Endometrium (tissue), 2 donors: ENCODE measurements at regions not wholly inside any gene's neighbourhood (a gene's known extent, or its start where the extent isn't known, plus 50 kb on each side); places are given as distances from the start of the nearest gene placed in this dataset.
A peak's percentile ranks its signal among the peaks of the same experiment; 100 is the strongest.
"Not testable (repeated sequence)": the region's sequence is repeated elsewhere in the genome, so short reads cannot be mapped to it uniquely, and the experiment has no call there.

Source experiments
- FAIRE-seq: peaks from 2 replicates; lab custom pipeline; 2012; peaks lifted over from hg19 to GRCh38; lab: Jason Lieb, UNC
- donor health status: control.
- donor health status: control.

DNA sequence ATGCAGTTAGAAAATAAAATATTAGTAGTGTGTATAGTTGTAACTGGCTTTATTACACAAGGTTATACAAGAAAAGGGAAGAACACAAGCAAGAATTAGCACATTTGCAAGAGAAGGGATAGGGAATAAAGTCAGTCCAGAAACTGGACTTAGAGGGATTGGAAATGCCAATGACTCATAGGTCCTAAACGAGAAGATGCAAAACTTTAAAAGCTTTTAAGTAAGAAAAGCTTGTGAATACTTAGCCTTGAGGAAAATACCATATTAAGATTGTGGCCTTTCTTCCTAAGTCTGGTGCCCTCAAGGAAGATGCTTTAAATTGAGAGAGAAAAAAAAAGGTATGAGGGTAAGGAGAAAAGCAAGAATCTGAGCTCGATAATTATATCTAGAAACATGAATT, 102.3 kb upstream of the MCHR2 start:
- FAIRE-seq: no peak

DNA sequence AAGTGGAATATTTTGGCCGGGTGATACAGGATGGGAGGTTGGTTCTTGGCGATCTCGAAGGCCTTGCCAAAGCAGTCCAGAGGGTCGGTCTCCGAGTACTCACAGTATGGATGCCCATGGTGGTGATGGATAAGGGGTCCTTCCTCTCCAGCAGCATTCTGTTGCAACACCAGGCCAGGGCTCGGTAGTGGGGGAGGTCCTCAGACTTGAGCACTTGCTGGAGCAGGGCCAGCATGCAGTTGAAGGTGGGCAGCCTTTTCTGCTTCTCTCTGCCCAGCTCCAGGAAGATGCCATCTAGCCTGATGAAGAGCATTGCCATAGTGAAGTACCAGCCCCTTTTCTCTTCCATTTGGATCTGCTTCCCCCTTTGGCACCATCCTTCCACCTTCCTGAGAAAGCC, 99.4 kb upstream of the MCHR2 start:
- FAIRE-seq: no peak

DNA sequence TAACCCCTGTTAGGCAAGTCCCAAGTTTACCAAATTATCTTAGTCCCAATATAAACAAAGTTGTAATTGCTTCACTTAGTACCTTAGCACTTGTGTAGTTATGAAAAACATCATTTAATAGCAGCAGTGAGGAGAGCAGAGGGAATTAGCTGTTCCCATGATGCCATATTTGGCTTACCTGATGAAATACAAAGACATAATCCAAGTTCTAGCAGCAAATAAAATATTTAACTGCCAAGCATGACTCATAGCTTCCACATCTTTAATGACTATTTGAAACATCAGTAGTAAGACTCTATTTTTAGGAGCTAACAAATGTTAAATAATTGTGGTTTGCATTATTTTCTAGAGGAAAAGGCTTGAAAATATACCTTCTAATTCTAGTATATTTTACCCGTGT, 94.0 kb upstream of the MCHR2 start:
- no peak for FAIRE-seq

DNA sequence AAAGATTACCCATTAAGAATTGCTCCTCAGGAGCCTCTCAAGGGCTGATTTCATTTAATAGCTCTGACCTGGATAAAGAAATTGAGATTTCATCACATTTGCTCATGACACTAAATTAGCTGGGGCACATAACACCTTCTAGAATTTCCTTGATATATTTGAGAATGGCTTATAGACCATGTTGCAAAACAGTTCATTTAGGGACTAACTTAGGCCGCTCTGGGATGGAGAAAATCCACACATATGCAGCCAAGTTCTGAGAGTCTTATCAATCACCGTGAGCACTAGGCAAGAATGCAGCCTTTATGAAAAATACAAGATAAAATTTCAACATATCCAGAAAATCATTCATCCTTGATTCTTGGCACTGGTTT, 91.0 kb upstream of the MCHR2 start:
- FAIRE-seq: no peak

DNA sequence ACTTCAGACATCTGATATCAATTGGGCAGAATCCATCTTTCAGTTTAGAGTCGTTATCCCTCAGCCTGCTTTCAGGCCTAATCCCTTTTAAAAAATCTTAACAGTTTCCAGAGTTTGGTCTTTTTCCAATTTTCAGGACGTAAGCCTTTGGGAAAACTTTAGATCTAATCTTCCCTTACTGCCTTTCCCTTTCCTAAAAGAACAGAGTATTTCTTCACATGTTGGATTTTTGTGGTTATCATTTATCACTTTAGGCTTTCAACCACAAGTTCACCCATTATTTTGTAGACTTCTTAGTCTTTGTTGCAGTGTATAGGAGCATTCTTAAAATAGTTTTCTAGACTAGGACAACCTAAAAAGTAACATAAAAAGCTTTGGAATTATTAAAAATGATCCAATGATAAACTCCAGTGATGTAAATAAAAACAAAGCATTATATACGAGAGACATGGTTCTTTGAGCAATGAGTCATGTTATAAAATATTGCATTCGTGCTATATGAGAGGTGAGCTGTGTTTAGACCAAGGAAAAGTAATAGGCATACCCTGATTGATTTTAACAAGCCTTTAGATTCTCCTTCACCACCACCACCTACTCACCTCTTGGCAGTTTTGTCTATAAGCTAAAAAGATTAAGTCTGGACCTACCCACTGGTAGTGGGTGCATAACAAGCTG, 90.4 kb upstream of the MCHR2 start:
- peak; percentile 15 for FAIRE-seq

DNA sequence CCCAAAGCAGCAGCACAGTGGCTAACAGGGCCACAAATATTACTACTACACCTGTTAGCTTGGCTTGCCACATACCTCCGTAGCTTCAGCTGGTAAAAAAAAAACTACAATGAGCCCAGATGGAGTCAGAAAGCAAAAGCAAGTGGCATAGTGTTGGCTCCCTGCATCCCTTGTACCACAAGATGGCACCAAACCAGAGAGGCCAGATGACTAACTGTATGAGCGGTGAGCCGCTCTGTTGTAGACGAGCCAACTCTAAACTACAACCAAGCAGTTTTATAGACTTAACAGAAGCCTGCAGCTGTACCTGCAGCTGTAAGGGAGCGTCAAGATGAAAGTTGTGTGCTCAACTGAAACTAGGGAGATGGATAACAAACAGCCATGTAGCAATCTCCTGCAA, 84.5 kb upstream of the MCHR2 start:
- no peak for FAIRE-seq

DNA sequence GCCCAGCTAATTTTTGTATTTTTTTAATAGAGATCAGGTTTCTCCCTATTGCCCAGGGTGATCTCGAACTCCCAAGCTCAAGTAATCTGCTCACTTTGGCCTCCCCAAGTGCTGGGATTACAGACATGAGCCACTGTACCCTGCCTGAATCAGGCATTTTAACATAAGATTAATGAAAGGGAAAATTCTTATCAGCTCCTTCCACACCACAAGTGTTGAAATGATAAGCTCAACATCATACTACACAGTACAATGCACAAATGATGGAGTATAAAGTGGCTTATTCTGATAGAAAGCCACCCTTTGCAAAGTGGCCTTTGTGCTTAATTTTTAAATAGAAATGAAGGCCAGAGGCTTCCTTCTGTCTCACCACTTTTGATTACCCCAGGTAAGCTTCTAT, 71.3 kb upstream of the MCHR2 start:
- FAIRE-seq: no peak

DNA sequence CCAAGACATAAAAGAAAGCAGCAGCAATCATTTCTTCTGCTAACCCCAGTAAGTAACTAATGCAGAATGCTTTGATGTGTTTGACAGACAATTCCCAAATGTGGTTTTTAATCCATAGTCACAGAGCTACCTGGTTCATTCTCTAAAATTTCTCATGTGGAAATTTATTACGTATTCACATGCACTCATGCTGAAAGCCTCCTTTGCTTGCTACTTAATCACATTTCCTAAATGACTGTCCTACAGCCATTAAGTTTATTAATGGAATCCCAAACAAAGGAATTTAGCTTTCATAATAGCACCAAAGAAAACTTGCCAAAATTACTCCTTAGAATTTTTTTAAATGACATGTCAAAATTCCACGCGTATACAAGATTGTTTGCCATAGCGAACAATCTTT, 68.6 kb upstream of the MCHR2 start:
- no peak for FAIRE-seq

DNA sequence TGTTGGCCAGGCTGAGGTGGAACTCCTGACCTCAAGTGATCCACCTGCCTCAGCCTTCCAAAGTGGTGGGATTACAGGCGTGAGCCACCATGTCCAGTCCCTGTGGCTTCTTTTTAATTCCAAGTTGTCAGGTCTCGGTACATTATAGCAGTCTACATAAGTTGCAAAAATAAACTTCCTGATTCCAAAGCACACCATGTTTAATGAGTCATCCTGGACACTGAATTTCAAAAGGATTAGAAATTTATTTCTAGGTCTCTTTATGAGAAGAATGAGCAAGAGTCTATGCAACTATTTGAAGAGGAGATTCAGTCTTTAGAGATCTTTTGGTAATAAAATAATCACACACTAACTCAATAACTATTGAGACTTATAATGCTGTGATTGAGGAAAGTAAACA, 63.9 kb upstream of the MCHR2 start:
- no peak for FAIRE-seq

DNA sequence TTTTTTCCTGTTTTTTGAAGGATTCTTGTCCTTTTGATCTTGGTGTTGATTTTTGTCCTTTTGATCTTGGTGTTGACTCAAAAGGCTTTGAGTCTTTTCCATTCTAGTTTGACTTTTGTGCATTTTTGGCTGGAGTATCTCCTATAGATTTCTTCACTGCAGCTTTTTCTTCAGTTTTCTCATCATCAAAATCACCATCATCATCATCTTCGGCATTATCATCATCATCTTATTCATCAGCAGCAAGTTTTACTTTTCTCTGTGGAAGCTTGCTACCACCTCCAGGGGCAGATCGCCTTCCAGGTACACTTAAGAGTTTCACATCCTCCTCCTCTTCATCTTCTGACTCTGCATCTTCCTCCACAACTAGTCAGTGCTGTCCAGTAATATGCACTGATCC, 56.5 kb upstream of the MCHR2 start:
- FAIRE-seq: no peak

DNA sequence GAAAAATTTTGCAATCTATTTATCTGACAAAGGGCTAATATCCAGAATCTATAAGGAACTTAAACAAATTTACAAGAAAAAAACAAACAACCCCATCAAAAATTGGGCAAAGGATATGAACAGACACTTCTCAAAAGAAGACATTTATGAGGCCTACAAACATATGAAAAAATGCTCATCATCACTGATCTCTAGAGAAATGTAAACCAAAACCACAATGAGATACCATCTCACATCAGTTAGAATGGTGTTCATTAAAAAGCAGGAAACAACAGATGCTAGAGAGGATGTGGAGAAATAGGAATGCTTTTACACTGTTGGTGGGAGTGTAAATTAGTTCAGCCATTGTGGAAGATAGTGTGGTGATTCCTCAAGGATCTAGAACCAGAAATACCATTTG, 49.9 kb upstream of the MCHR2 start:
- FAIRE-seq: not testable (repeated sequence)
